Adrenal gland (tissue), 5 donors: ENCODE measurements at regions not wholly inside any gene's neighbourhood (a gene's known extent, or its start where the extent isn't known, plus 50 kb on each side); places are given as distances from the start of the nearest gene placed in this dataset.

ENCODE experiments used
- CTCF ChIP-seq, 6 experiments: fragments of 450-650 bp in 4 of 6; fragments of 200-600 bp in 2 of 6; sonication (generic) in 1 of 6; IDR thresholded peaks; 1 replicate in 5 of 6; 2 replicates in 1 of 6; pipeline versions ENCODE4 v1.5.1 to v1.8.0; 2016 to 2021; ENCODE audit warnings: antibody characterized with exemption in 6 of 6, mild to moderate bottlenecking in 2 of 6, moderate library complexity in 1 of 6
- POLR2A ChIP-seq, 2 donors: fragments of 450-650 bp; IDR thresholded peaks; one replicate each; pipeline ENCODE4 v1.6.1; 2017; ENCODE audit warnings: antibody characterized with exemption in 2 of 2, mild to moderate bottlenecking in 2 of 2, moderate library complexity in 1 of 2
- donor health status: DM: no; HTN: no; CAD: no.

- TF ChIP-seq CTCF (IDR thresholded peaks at IDR 0.05) (no peak), POLR2A (IDR thresholded peaks at IDR 0.05) (no peak)
These were observed 127.1 kb upstream of the PCDH18 start for GRCh38 chr4:137659431-137659830.
